IMR-90 (cell line): ENCODE measurements at regions not wholly inside any gene's neighbourhood (a gene's known extent, or its start where the extent isn't known, plus 50 kb on each side); places are given as distances from the start of the nearest gene placed in this dataset.

Experiments used
- ATAC-seq: fragments of 200-7000 bp; cut with Tn5 transposase; 2 replicates; pipeline ENCODE4 v1.9.1; 2020; ENCODE audit warnings: low read depth, mild to moderate bottlenecking, moderate library complexity
- BruUV-seq: library from RNA; stranded (reverse); fragments of 400-500 nt; replicated peaks from 2 replicates; lab custom pipeline; 2021; lab: Mats Ljungman, UMichigan
- CTCF ChIA-PET: fragments of 300-600 bp; formaldehyde crosslinking; extraction: SDS; loops from one replicate; lab custom pipeline; 2021; ENCODE audit warnings: antibody characterized with exemption; lab: Yijun Ruan, JAX
- POLR2A ChIA-PET: fragments of 300-600 bp; sonication (Branson Sonifier 250); formaldehyde crosslinking; loops from one replicate; lab custom pipeline; 2022; ENCODE audit warnings: antibody characterized with exemption; ENCODE audit not compliant: unreplicated experiment; lab: Charles Lee
- DNase-seq: peaks from one replicate; pipeline ENCODE4 v3.0.0; 2013
- H2AFZ ChIP-seq: replicated peaks from 2 replicates; pipeline ENCODE3; 2013; ENCODE audit warnings: low read length, mild to moderate bottlenecking; ENCODE audit not compliant: poor library complexity
- H2AK5ac ChIP-seq: 2 replicates; pipeline ENCODE4 v1.6.1; 2013; ENCODE audit warnings: low read depth, low read length, inconsistent platforms
- H2AK9ac ChIP-seq: replicated peaks from 2 replicates; pipeline ENCODE3; 2013; ENCODE audit warnings: mild to moderate bottlenecking, low read depth, low read length, moderate library complexity; ENCODE audit not compliant: poor library complexity
- H2BK120ac ChIP-seq: 2 replicates; pipeline ENCODE4 v1.6.1; 2013; ENCODE audit warnings: low read depth, low read length, inconsistent platforms
- H2BK15ac ChIP-seq: 3 replicates; pipeline ENCODE4 v1.6.1; 2013; ENCODE audit warnings: low read depth, low read length, inconsistent platforms
- H2BK20ac ChIP-seq: 2 replicates; pipeline ENCODE4 v1.6.1; 2013; ENCODE audit warnings: low read depth, mild to moderate bottlenecking, inconsistent platforms, low read length, moderate library complexity
- H2BK5ac ChIP-seq: 2 replicates; pipeline ENCODE4 v1.6.1; 2013; ENCODE audit warnings: mild to moderate bottlenecking, low read depth, low read length, inconsistent platforms; ENCODE audit not compliant: poor library complexity, severe bottlenecking
- H3K14ac ChIP-seq: replicated peaks from 2 replicates; pipeline ENCODE4 v1.6.1; 2013; ENCODE audit warnings: low read depth, low read length, inconsistent platforms
- H3K18ac ChIP-seq: 2 replicates; pipeline ENCODE4 v1.6.1; 2013; ENCODE audit warnings: low read depth, low read length, control low read depth
- H3K23ac ChIP-seq: 2 replicates; pipeline ENCODE4 v1.6.1; 2013; ENCODE audit warnings: low read depth, low read length, inconsistent platforms
- H3K27ac ChIP-seq: 2 replicates; pipeline ENCODE4 v1.5.1; 2013; ENCODE audit warnings: mild to moderate bottlenecking, control low read depth, low read length; ENCODE audit not compliant: insufficient read depth
- H3K27me3 ChIP-seq: 2 replicates; pipeline ENCODE4 v1.6.1; 2013; ENCODE audit warnings: low read length; ENCODE audit not compliant: control insufficient read depth, insufficient read depth
- H3K36me3 ChIP-seq: 2 replicates; pipeline ENCODE4 v1.6.1; 2013; ENCODE audit warnings: low read length, mixed read lengths; ENCODE audit not compliant: control insufficient read depth, insufficient read depth
- H3K4ac ChIP-seq: 2 replicates; pipeline ENCODE4 v1.6.1; 2013; ENCODE audit warnings: low read depth, low read length, inconsistent platforms
- H3K4me1 ChIP-seq: 2 replicates; pipeline ENCODE4 v1.6.1; 2013; ENCODE audit warnings: low read length, mixed read lengths; ENCODE audit not compliant: control insufficient read depth, insufficient read depth
- H3K4me2 ChIP-seq: 2 replicates; pipeline ENCODE4 v1.6.1; 2013; ENCODE audit warnings: low read depth, mild to moderate bottlenecking, control low read depth, low read length, moderate library complexity
- H3K4me3 ChIP-seq: 2 replicates; pipeline ENCODE4 v1.5.1; 2013; ENCODE audit warnings: low read depth, mild to moderate bottlenecking, control low read depth, low read length, moderate library complexity; ENCODE audit not compliant: insufficient read depth
- H3K56ac ChIP-seq: 2 replicates; pipeline ENCODE4 v1.6.1; 2013; ENCODE audit warnings: low read length, inconsistent platforms; ENCODE audit not compliant: insufficient read depth; ENCODE audit errors: extremely low read depth
- H3K79me1 ChIP-seq, 2 experiments: 2 replicates each; pipeline ENCODE4 v1.6.1; 2013; ENCODE audit warnings: low read length in 2 of 2, inconsistent platforms in 1 of 2, low read depth in 1 of 2
- H3K9ac ChIP-seq: 2 replicates; pipeline ENCODE4 v1.6.1; 2013; ENCODE audit warnings: low read depth, low read length, control low read depth
- H3K9me1 ChIP-seq: 2 replicates; pipeline ENCODE4 v1.6.1; 2013; ENCODE audit warnings: low read length, inconsistent platforms; ENCODE audit not compliant: insufficient read depth
- H3K9me3 ChIP-seq: 2 replicates; pipeline ENCODE4 v1.6.1; 2013; ENCODE audit warnings: low read length; ENCODE audit not compliant: control insufficient read depth, insufficient read depth
- H4K20me1 ChIP-seq: 2 replicates; pipeline ENCODE4 v1.6.1; 2013; ENCODE audit warnings: low read length, inconsistent platforms; ENCODE audit not compliant: insufficient read depth
- H4K5ac ChIP-seq: 2 replicates; pipeline ENCODE4 v1.6.1; 2013; ENCODE audit warnings: mild to moderate bottlenecking, low read depth, low read length, control low read depth
- H4K8ac ChIP-seq, 2 experiments: 2 replicates each; pipeline ENCODE4 v1.6.1; 2013; ENCODE audit warnings: low read depth in 2 of 2, low read length in 2 of 2, control low read depth in 1 of 2, inconsistent platforms in 1 of 2
- H4K91ac ChIP-seq: 2 replicates; pipeline ENCODE4 v1.6.1; 2013; ENCODE audit warnings: low read depth, low read length, inconsistent platforms; ENCODE audit not compliant: insufficient read depth
- CEBPB ChIP-seq: IDR thresholded peaks from 2 replicates; pipeline ENCODE4 v1.6.1; 2012; ENCODE audit warnings: low read depth, low read length, improper control_type of control experiment
- FOS ChIP-seq: fragments of 150-350 bp; IDR thresholded peaks from 2 replicates; pipeline ENCODE4 v1.6.1; 2016; ENCODE audit warnings: low read depth, low read length
- MAFK ChIP-seq: IDR thresholded peaks from 2 replicates; pipeline ENCODE4 v1.6.1; 2012; ENCODE audit warnings: low read depth, low read length, improper control_type of control experiment
- MAZ ChIP-seq: IDR thresholded peaks from 2 replicates; pipeline ENCODE4 v1.6.1; 2012; ENCODE audit warnings: low read depth, mild to moderate bottlenecking, low read length, improper control_type of control experiment, moderate library complexity, borderline replicate concordance
- MXI1 ChIP-seq: IDR thresholded peaks from 2 replicates; pipeline ENCODE4 v1.6.1; 2012; ENCODE audit warnings: low read depth, mild to moderate bottlenecking, low read length, moderate library complexity, borderline replicate concordance
- NFE2L2 ChIP-seq: fragments of 150-350 bp; IDR thresholded peaks from 2 replicates; pipeline ENCODE4 v1.6.1; 2016; ENCODE audit warnings: low read depth, mild to moderate bottlenecking, low read length
- RAD21 ChIP-seq: IDR thresholded peaks from 2 replicates; pipeline ENCODE4 v1.6.1; 2012; ENCODE audit warnings: low read length, improper control_type of control experiment
- RCOR1 ChIP-seq: IDR thresholded peaks from 2 replicates; pipeline ENCODE4 v1.6.1; 2012; ENCODE audit warnings: mild to moderate bottlenecking, low read length, improper control_type of control experiment; ENCODE audit not compliant: insufficient replicate concordance
- RFX5 ChIP-seq: IDR thresholded peaks from 2 replicates; pipeline ENCODE4 v1.8.0; 2012; ENCODE audit warnings: low read depth, mild to moderate bottlenecking, low read length, moderate library complexity
- SMC3 ChIP-seq: fragments of 150-350 bp; IDR thresholded peaks from 2 replicates; pipeline ENCODE4 v1.6.1; 2016; ENCODE audit warnings: low read depth, mild to moderate bottlenecking, antibody characterized with exemption, low read length, moderate library complexity
- WGBS, 2 experiments: methylation state at CpG; one replicate each; pipeline versions ENCODE4 v1.1.5 to v1.1.7; 2013; ENCODE audit warnings: missing lambda C conversion rate in 2 of 2; ENCODE audit not compliant: insufficient read length in 1 of 2; ENCODE audit errors: extremely low coverage in 2 of 2; 5-methylcytosine and 5-hydroxymethylcytosine counted together
- dilution Hi-C: fragments of 300-500 bp; cut with HindIII; formaldehyde crosslinking; loops from one replicate; pipeline ENCODE4 v1.14.3; 2018; ENCODE audit warnings: low sequenced_read_pairs; ENCODE audit not compliant: unreplicated experiment
- in situ Hi-C: fragments of 300-500 bp; cut with MboI; formaldehyde crosslinking; loops from 3 replicates; pipeline ENCODE4 v1.14.3; 2019; ENCODE audit warnings: low sequenced_read_pairs, inconsistent platforms, mixed read lengths
- intact Hi-C: fragments of 100-400 bp; cut with micrococcal nuclease; formaldehyde crosslinking; loops from 2 replicates; pipeline ENCODE4 v1.10.0; 2022
- TF ChIP-seq, protein P1 (sequence below): fragments of 150-350 bp; IDR thresholded peaks from 2 replicates; pipeline ENCODE4 v1.6.1; 2016; ENCODE audit warnings: low read depth, mild to moderate bottlenecking, low read length, moderate library complexity, borderline replicate concordance
- TF ChIP-seq, protein P2 (sequence below): conservative IDR thresholded peaks from 2 replicates; pipeline ENCODE4 v1.5.1; 2012; ENCODE audit warnings: mild to moderate bottlenecking, low read depth, low read length, improper control_type of control experiment
- TF ChIP-seq, protein P3 (sequence below): fragments of 150-350 bp; IDR thresholded peaks from 2 replicates; pipeline ENCODE4 v1.6.1; 2017; ENCODE audit warnings: mild to moderate bottlenecking, antibody characterized with exemption, low read length, low read depth

DNA sequence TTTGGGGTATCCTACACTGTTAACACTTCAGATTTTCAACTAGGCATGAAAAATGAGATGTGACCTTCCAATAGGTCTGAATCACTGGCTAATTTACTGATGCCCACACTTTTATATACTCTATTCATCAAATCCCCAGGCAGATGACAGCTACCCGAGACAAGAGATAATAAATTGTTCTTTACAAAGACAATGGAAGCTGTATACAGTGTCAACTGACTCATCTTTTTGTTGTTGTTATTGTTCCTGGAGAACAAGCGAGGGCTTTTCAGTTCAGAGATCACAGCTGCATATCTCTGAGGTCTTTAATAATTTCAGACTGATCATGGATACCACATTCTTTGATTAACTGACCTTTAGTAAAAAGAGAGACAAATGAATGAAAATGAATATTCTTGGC, 228.9 kb downstream of the SDHAF3 start:
- H2AK9ac ChIP-seq = no peak overlapping the region
- H4K8ac ChIP-seq = no peak overlapping the region
- H3K79me1 ChIP-seq = no peaks in the 10 kb centered on the region
- no peaks in the 10 kb centered on the region for H3K9me1 ChIP-seq
- ChIA-PET POLR2A (no interaction called here), CTCF (no interaction called here)
- dilution Hi-C loops = no loop called here
- no peak for TF ChIP-seq MAFK
- no peak for TF ChIP-seq NFE2L2
- TF ChIP-seq, protein P1, sequence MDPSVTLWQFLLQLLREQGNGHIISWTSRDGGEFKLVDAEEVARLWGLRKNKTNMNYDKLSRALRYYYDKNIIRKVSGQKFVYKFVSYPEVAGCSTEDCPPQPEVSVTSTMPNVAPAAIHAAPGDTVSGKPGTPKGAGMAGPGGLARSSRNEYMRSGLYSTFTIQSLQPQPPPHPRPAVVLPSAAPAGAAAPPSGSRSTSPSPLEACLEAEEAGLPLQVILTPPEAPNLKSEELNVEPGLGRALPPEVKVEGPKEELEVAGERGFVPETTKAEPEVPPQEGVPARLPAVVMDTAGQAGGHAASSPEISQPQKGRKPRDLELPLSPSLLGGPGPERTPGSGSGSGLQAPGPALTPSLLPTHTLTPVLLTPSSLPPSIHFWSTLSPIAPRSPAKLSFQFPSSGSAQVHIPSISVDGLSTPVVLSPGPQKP = no peak
- no peak for TF ChIP-seq MXI1
- TF ChIP-seq RFX5 = no peak
- no peak for TF ChIP-seq RCOR1
- TF ChIP-seq CEBPB = no peak
- TF ChIP-seq, protein P2, sequence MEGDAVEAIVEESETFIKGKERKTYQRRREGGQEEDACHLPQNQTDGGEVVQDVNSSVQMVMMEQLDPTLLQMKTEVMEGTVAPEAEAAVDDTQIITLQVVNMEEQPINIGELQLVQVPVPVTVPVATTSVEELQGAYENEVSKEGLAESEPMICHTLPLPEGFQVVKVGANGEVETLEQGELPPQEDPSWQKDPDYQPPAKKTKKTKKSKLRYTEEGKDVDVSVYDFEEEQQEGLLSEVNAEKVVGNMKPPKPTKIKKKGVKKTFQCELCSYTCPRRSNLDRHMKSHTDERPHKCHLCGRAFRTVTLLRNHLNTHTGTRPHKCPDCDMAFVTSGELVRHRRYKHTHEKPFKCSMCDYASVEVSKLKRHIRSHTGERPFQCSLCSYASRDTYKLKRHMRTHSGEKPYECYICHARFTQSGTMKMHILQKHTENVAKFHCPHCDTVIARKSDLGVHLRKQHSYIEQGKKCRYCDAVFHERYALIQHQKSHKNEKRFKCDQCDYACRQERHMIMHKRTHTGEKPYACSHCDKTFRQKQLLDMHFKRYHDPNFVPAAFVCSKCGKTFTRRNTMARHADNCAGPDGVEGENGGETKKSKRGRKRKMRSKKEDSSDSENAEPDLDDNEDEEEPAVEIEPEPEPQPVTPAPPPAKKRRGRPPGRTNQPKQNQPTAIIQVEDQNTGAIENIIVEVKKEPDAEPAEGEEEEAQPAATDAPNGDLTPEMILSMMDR = no peak
- TF ChIP-seq, protein P3, sequence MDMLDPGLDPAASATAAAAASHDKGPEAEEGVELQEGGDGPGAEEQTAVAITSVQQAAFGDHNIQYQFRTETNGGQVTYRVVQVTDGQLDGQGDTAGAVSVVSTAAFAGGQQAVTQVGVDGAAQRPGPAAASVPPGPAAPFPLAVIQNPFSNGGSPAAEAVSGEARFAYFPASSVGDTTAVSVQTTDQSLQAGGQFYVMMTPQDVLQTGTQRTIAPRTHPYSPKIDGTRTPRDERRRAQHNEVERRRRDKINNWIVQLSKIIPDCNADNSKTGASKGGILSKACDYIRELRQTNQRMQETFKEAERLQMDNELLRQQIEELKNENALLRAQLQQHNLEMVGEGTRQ = no peak
- no peak for TF ChIP-seq RAD21
- no peak for TF ChIP-seq FOS
- no peak for TF ChIP-seq SMC3
- TF ChIP-seq MAZ = no peak
- no peak overlapping the region for H3K27ac ChIP-seq
- intact Hi-C loops = no loop called here
- H4K20me1 ChIP-seq = no peaks in the 10 kb centered on the region
- no peaks in the 10 kb centered on the region for H3K4me1 ChIP-seq
- in situ Hi-C loops = no loop called here
- H2BK20ac ChIP-seq = no peak overlapping the region
- no peak overlapping the region for H3K4me2 ChIP-seq
- no peak overlapping the region for H3K18ac ChIP-seq
- H2AK5ac ChIP-seq = no peak overlapping the region
- H4K5ac ChIP-seq = no peak overlapping the region
- no peak overlapping the region for H3K14ac ChIP-seq
- no peaks in the 10 kb centered on the region for H3K27me3 ChIP-seq
- WGBS, 2 experiments = no CpG with 5 or more reads among the region's 2 CpGs
- no peaks in the 10 kb centered on the region for H3K36me3 ChIP-seq
- H3K9me3 ChIP-seq = peaks cover 13% of the 10 kb centered on the region
- no peak overlapping the region for H4K91ac ChIP-seq
- H3K23ac ChIP-seq = no peak overlapping the region
- no peak overlapping the region for H3K9ac ChIP-seq
- no peak overlapping the region for H3K4me3 ChIP-seq
- no TSS peak for BruUV-seq
- H2BK120ac ChIP-seq = no peak overlapping the region
- no peak overlapping the region for H3K56ac ChIP-seq
- H2BK5ac ChIP-seq = no peak overlapping the region
- ATAC-seq (no peak), DNase-seq (no peak)
- no peak overlapping the region for H2AFZ ChIP-seq
- no peak overlapping the region for H2BK15ac ChIP-seq
- no peak overlapping the region for H3K4ac ChIP-seq
